22Rv1 (cell line): ENCODE measurements at regions not wholly inside any gene's neighbourhood (a gene's known extent, or its start where the extent isn't known, plus 50 kb on each side); places are given as distances from the start of the nearest gene placed in this dataset.
"Not testable (repeated sequence)": the region's sequence is repeated elsewhere in the genome, so short reads cannot be mapped to it uniquely, and the experiment has no call there.

Source experiments
- CTCF ChIP-seq: fragments of 450-650 bp; IDR thresholded peaks from 2 replicates; pipeline ENCODE4 v1.5.1; 2017; ENCODE audit warnings: mild to moderate bottlenecking
- ZFX ChIP-seq: fragments of 450-650 bp; IDR thresholded peaks from 2 replicates; pipeline ENCODE4 v1.6.1; 2017; ENCODE audit warnings: antibody characterized with exemption, borderline replicate concordance

DNA sequence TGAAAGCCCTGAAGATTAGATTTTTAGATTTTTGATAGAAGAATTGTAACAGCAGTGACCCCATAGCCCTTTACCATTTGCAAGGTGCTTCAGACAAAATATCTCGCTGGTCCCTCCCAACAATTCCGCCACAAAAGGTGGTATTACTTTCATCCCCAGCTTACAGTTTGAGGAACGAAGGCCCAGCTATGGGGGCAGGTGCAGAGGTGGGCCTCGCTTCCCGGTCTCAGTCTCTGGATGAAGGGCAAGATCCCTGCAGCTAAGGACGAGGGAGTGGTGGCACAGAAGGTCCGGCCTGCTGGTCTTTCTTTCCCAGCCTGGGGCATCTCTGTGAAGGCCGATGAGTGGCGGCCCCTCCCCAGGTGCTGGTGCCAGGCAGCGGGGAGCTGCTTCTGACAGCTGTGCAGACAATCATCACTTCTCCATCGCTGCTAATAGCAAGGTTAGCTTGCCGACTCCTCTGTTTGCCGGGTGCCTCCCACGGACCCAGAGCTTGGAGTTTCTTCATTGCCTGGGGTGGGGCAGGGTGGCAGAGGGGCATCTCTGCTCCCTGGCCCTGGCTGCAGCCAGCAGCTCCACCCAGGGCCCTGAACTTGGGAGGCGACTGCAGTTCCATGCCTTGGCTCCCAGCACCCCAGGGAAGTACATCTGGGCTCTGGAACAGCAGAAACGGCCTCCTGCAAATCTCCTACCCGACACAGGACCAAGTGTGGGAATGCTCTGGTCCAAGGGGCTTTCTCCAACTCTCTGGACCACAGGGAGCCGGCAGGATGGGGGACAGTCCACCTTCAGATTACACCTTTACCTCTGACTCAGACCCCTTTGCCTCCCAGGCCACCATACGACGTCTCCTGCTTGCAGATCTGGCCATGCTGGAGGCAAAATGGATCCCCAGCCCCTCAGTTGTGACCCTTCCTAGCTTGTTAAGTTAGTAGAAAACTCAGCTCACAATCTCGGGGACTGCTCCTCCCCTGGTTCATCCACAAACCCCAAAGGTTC lies 170.5 kb downstream of the TRIM43 start:
- not testable (repeated sequence) for TF ChIP-seq CTCF, ZFX
